ENCODE measurements at regions not wholly inside any gene's neighbourhood (a gene's known extent, or its start where the extent isn't known, plus 50 kb on each side); places are given as distances from the start of the nearest gene placed in this dataset.

DNA sequence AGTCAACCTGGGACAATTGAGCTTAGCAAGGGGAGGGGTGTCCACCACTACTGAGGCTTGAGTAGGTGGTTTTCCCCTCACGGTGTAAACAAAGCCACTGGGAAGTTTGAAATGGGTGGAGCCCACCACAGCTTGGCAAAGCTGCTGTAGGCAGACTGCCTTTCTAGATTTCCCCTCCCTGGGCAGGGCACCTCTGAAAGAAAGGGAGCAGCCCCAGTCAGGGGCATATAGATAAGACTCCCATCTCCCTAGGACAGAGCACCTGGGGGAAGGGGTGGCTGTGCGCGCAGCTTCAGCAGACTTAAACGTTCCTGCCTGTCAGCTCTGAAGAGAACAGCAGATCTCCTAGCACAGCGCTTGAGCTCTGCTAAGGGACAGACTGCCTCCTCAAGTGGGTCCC, 758.4 kb downstream of the LTN1 start:
- TF ChIP-seq, protein P1, sequence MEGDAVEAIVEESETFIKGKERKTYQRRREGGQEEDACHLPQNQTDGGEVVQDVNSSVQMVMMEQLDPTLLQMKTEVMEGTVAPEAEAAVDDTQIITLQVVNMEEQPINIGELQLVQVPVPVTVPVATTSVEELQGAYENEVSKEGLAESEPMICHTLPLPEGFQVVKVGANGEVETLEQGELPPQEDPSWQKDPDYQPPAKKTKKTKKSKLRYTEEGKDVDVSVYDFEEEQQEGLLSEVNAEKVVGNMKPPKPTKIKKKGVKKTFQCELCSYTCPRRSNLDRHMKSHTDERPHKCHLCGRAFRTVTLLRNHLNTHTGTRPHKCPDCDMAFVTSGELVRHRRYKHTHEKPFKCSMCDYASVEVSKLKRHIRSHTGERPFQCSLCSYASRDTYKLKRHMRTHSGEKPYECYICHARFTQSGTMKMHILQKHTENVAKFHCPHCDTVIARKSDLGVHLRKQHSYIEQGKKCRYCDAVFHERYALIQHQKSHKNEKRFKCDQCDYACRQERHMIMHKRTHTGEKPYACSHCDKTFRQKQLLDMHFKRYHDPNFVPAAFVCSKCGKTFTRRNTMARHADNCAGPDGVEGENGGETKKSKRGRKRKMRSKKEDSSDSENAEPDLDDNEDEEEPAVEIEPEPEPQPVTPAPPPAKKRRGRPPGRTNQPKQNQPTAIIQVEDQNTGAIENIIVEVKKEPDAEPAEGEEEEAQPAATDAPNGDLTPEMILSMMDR (conservative IDR thresholded peaks at IDR 0.05; ENCODE audit: low read depth, low read length), result no peak
- no peak for TF ChIP-seq EZH2 (IDR thresholded peaks at IDR 0.05; ENCODE audit: borderline replicate concordance, low read depth, low read length, poor library complexity, severe bottlenecking)

Measured in A673 (cell line).